Transverse colon (tissue), 4 donors: ENCODE measurements at regions not wholly inside any gene's neighbourhood (a gene's known extent, or its start where the extent isn't known, plus 50 kb on each side); places are given as distances from the start of the nearest gene placed in this dataset.

Experiments
- EP300 ChIP-seq: sonication (generic); formaldehyde crosslinking; IDR thresholded peaks from one replicate; pipeline ENCODE4 v1.6.1; 2017; ENCODE audit warnings: antibody characterized with exemption, low read depth
- POLR2A ChIP-seq: fragments of 450-650 bp; IDR thresholded peaks from one replicate; pipeline ENCODE4 v1.6.1; 2016; ENCODE audit warnings: antibody characterized with exemption, mild to moderate bottlenecking, moderate library complexity
- POLR2AphosphoS5 ChIP-seq, 3 donors: sonication (generic); formaldehyde crosslinking; IDR thresholded peaks; one replicate each; pipeline ENCODE4 v1.6.1; 2016; ENCODE audit warnings: antibody characterized with exemption in 3 of 3
- TF ChIP-seq, protein P1 (sequence below), 5 experiments: fragments of 200-600 bp in 3 of 5; fragments of 450-650 bp in 2 of 5; sonication (generic) in 3 of 5; IDR thresholded peaks; 1 replicate in 2 of 5; 2 replicates in 3 of 5; pipeline ENCODE4 v1.5.1; 2016 to 2017; ENCODE audit warnings: antibody characterized with exemption in 5 of 5, inconsistent platforms in 3 of 5, mild to moderate bottlenecking in 2 of 5, moderate library complexity in 1 of 5

DNA sequence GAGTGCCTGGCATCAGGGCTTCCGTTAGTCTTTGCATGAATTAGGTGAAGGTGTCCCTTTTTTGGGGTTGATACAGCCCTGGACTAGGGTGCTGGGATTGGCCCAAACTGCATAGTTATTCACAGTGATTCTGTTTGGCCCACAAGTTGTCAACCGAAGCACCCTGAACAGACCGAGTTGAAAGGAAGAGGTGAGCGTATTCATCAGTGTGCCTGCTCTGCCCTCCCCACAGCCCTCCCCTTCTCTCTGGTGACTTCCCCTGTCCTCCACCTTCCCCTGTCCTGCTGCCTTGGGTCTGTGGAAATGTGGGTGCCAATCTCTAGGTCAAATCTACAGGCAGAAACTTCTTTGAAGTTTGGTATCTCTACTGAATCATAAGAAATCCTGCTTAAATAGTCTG, 330.5 kb downstream of the DYSF start:
- TF ChIP-seq POLR2A (no peak), EP300 (no peak), POLR2AphosphoS5 (IDR thresholded peaks at IDR 0.05) (no peak)
- TF ChIP-seq, protein P1, sequence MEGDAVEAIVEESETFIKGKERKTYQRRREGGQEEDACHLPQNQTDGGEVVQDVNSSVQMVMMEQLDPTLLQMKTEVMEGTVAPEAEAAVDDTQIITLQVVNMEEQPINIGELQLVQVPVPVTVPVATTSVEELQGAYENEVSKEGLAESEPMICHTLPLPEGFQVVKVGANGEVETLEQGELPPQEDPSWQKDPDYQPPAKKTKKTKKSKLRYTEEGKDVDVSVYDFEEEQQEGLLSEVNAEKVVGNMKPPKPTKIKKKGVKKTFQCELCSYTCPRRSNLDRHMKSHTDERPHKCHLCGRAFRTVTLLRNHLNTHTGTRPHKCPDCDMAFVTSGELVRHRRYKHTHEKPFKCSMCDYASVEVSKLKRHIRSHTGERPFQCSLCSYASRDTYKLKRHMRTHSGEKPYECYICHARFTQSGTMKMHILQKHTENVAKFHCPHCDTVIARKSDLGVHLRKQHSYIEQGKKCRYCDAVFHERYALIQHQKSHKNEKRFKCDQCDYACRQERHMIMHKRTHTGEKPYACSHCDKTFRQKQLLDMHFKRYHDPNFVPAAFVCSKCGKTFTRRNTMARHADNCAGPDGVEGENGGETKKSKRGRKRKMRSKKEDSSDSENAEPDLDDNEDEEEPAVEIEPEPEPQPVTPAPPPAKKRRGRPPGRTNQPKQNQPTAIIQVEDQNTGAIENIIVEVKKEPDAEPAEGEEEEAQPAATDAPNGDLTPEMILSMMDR (IDR thresholded peaks at IDR 0.05): no peak
